Suprapubic skin (tissue), 4 donors: ENCODE measurements at regions not wholly inside any gene's neighbourhood (a gene's known extent, or its start where the extent isn't known, plus 50 kb on each side); places are given as distances from the start of the nearest gene placed in this dataset.

ENCODE experiments used
- DNase-seq, 2 donors: peaks; one replicate each; pipeline ENCODE4 v3.0.0-alpha.2; 2019; ENCODE audit warnings: low spot score in 2 of 2
- H3K27ac ChIP-seq: fragments of 200-600 bp; sonication (generic); one replicate; pipeline ENCODE4 v1.5.1; 2019
- H3K27me3 ChIP-seq: fragments of 200-600 bp; sonication (generic); one replicate; pipeline ENCODE4 v1.5.1; 2019
- H3K36me3 ChIP-seq: fragments of 200-600 bp; sonication (generic); one replicate; pipeline ENCODE4 v1.5.1; 2019
- H3K4me1 ChIP-seq: fragments of 200-600 bp; sonication (generic); one replicate; pipeline ENCODE4 v1.5.1; 2019
- H3K4me3 ChIP-seq: fragments of 200-600 bp; sonication (generic); one replicate; pipeline ENCODE4 v1.5.1; 2019; ENCODE audit warnings: mild to moderate bottlenecking
- H3K9me3 ChIP-seq: fragments of 200-600 bp; sonication (generic); one replicate; pipeline ENCODE4 v1.5.1; 2019
- EP300 ChIP-seq: sonication (generic); formaldehyde crosslinking; IDR thresholded peaks from one replicate; pipeline ENCODE4 v1.6.1; 2017; ENCODE audit warnings: antibody characterized with exemption
- POLR2A ChIP-seq, 2 donors: fragments of 450-650 bp; IDR thresholded peaks; one replicate each; pipeline ENCODE4 v1.6.1; 2017; ENCODE audit warnings: antibody characterized with exemption in 2 of 2, mild to moderate bottlenecking in 2 of 2, moderate library complexity in 2 of 2
- POLR2AphosphoS5 ChIP-seq, 3 donors: sonication (generic); formaldehyde crosslinking; IDR thresholded peaks; one replicate each; pipeline ENCODE4 v1.6.1; 2017; ENCODE audit warnings: antibody characterized with exemption in 3 of 3
- WGBS: methylation state at CpG from one replicate; pipeline ENCODE4 v1.1.5; 2018; 5-methylcytosine and 5-hydroxymethylcytosine counted together
- TF ChIP-seq, protein P1 (sequence below), 2 donors: fragments of 200-600 bp in 1 of 2; fragments of 450-650 bp in 1 of 2; sonication (generic) in 1 of 2; IDR thresholded peaks; one replicate each; pipeline ENCODE4 v1.5.1; 2016 to 2019; ENCODE audit warnings: antibody characterized with exemption in 2 of 2, mild to moderate bottlenecking in 1 of 2, moderate library complexity in 1 of 2

DNA sequence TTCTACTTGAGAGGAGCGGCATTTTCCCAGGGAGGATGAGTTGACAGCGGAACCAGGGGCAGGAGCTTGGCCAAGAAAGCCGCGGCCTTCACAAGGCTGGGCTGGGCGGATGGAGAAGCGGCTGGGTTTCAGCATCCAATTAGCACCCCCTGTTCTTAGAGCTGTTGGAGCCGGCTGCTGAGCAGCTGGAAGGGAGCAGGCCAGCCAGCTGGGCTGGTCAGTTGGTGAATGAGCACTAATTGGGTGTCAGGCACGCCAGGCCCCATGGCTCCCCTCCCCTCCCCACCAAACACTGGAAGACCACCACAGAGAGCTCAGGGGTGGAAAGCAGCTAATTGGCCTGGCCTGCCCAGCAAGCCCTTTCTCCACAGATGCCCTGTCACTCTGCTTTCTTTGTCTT lies 245.6 kb downstream of the RRAGC start:
- Histone ChIP-seq H3K27me3 (peaks cover 36% of the 10 kb centered on the region), H3K27ac (no peak overlapping the region), H3K4me3 (no peak overlapping the region), H3K4me1 (no peaks in the 10 kb centered on the region), H3K36me3 (no peaks in the 10 kb centered on the region), H3K9me3 (no peaks in the 10 kb centered on the region)
- TF ChIP-seq POLR2AphosphoS5 (IDR thresholded peaks at IDR 0.05) (no peak), POLR2A (IDR thresholded peaks at IDR 0.05) (no peak), EP300 (no peak)
- TF ChIP-seq, protein P1, sequence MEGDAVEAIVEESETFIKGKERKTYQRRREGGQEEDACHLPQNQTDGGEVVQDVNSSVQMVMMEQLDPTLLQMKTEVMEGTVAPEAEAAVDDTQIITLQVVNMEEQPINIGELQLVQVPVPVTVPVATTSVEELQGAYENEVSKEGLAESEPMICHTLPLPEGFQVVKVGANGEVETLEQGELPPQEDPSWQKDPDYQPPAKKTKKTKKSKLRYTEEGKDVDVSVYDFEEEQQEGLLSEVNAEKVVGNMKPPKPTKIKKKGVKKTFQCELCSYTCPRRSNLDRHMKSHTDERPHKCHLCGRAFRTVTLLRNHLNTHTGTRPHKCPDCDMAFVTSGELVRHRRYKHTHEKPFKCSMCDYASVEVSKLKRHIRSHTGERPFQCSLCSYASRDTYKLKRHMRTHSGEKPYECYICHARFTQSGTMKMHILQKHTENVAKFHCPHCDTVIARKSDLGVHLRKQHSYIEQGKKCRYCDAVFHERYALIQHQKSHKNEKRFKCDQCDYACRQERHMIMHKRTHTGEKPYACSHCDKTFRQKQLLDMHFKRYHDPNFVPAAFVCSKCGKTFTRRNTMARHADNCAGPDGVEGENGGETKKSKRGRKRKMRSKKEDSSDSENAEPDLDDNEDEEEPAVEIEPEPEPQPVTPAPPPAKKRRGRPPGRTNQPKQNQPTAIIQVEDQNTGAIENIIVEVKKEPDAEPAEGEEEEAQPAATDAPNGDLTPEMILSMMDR (IDR thresholded peaks at IDR 0.05), result no peak
- no peak for DNase-seq
- WGBS, result 84% methylated on average over 3 of the region's 8 CpGs

DNA sequence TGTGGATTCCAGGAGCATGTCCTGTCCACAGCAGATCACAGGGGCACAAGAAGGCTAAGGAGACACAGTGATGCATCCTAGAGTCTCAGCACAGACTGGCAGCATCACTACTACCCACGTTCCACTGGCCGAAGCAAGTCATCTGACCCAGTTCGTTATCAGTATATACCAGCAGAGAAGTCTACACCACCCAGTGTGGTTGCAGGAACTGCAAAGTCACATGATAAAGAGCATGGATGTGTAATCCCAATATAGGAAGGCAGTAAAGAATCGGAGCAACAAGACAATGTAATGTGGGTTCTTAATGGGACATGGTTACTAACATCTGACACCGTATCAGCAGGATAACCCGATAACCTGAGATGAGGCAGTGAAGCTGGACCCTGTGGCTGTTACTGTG lies 246.6 kb downstream of the RRAGC start:
- H3K4me1 ChIP-seq, result no peaks in the 10 kb centered on the region
- DNase-seq, result no peak

DNA sequence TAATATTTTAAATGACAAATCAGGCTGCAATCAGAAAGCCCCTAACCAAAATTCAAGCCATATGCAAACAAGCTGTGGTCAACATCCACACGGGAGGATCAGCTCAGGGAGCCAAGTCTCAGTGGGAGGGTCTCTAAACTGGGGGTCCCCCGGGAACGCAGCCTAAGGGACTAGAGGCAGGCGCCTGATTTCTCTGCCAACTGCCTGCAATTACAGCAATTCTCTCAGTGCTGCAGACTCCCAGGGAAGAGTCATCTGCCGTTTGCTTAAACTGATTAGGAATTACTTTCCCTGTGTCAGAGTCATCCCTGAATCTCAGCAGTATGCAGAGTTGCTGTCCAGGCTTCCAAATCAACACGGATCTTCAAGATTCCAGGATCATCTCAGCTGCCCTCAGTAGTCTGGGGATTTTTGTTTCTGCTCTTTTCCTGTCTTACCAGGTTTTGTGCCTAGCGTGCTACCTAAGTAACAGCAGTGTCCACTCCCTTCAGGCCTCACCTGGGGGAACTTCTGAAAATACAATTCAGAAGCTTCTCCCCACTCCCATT lies 247.8 kb downstream of the RRAGC start:
- Histone ChIP-seq H3K9me3 (no peaks in the 10 kb centered on the region), H3K4me1 (no peaks in the 10 kb centered on the region), H3K27me3 (peaks cover 36% of the 10 kb centered on the region), H3K27ac (no peak overlapping the region), H3K4me3 (no peak overlapping the region), H3K36me3 (no peaks in the 10 kb centered on the region)
- 36% methylated on average over 3 of the region's 7 CpGs for WGBS
- no peak for DNase-seq
- TF ChIP-seq, protein P1 (IDR thresholded peaks at IDR 0.05), result no peak
- TF ChIP-seq POLR2A (IDR thresholded peaks at IDR 0.05) (no peak), POLR2AphosphoS5 (IDR thresholded peaks at IDR 0.05) (no peak), EP300 (no peak)

More for the DNA sequence above, 246.6 kb downstream of the RRAGC start:
- Histone ChIP-seq H3K27ac (no peak overlapping the region), H3K4me3 (no peak overlapping the region), H3K36me3 (no peaks in the 10 kb centered on the region), H3K9me3 (no peaks in the 10 kb centered on the region), H3K27me3 (peaks cover 36% of the 10 kb centered on the region)
- TF ChIP-seq EP300, result no peak
- no peak for TF ChIP-seq POLR2AphosphoS5 (IDR thresholded peaks at IDR 0.05)
- TF ChIP-seq, protein P1 (IDR thresholded peaks at IDR 0.05), result no peak
- no peak for TF ChIP-seq POLR2A (IDR thresholded peaks at IDR 0.05)
- WGBS, result 91% methylated on average over 6 of the region's 6 CpGs

DNA sequence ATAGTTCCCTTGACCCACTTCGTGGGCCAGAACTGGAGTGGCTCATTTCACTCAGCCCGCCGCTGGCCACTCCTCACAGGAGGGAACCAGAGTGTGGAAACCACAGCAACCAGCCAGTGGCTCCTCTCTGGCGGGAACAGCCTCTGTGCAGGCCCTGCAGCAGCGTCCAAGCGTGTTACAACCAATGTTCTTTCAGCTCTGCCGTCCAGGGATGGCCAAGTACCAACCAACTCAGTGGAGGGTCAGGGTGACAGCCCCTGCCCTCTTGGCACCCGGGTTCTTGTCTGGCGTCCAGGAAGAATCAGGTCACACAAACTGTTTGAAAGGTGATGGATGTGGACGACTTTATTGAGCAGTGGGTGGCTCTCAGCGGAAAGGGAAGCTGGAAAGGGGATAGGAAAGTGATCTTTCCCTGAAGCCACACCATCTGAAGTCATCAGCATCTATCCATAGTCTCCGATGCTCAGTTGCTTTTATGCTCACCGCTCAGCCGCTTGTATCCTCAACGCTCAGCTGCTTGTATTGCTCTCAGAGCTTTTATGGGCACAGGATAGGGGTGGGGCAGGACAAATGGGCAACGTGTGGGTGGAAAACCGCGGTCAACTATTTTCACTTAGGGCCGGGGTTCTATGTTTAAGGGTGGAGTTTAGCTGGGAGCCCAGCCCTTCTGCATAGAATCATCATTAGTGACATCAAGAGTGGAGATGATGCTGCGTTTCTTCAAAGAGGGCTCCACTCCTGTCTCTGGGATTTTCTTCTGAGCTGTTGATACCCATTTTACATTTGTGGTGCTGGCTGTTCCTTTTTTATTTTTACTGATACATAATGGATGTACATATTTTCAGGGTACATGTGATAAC lies 250.2 kb downstream of the RRAGC start:
- H3K9me3 ChIP-seq, result no peaks in the 10 kb centered on the region
- H3K36me3 ChIP-seq, result no peaks in the 10 kb centered on the region
- no peak for DNase-seq
- no peak overlapping the region for H3K4me3 ChIP-seq
- no peak overlapping the region for H3K27ac ChIP-seq
- WGBS, result 88% methylated on average over 19 of the region's 20 CpGs
- TF ChIP-seq POLR2AphosphoS5 (IDR thresholded peaks at IDR 0.05), result no peak
- TF ChIP-seq, protein P1 (IDR thresholded peaks at IDR 0.05), result no peak
- TF ChIP-seq EP300, result no peak
- TF ChIP-seq POLR2A (IDR thresholded peaks at IDR 0.05), result no peak
- H3K4me1 ChIP-seq, result no peaks in the 10 kb centered on the region
- H3K27me3 ChIP-seq, result peaks cover 32% of the 10 kb centered on the region

DNA sequence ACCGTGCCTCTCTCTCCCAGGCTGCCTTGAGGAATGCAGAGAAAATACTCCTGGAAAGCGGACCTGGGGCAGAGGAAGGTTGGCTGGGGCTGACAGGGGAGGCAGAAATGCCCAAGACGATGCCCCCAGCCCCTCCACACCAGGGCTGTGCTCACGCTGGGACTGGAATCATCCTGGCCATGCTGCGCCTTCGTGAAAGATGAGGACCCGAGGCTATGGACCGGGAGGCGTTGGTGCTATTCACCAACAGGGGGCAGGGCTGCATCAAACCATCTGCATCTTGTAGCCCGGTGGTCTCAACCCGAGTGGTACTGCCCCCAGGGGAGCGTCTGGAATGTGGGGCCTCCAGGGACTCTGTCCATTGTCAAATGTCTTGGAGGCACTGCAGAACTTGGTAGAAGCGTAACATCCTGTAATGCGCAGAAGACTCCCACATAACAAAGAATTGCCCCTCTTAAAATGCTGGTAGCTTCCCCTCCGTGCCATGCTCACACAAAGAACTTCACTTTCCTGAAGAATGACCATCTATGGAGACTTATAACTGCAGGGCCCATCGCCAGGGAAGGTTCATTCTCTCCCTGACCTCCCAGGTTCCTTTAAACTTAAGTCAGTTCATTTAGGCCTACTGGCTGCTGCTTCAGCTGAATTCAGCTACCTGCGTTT lies 251.2 kb downstream of the RRAGC start:
- Histone ChIP-seq H3K9me3 (no peaks in the 10 kb centered on the region), H3K27me3 (peaks cover 24% of the 10 kb centered on the region), H3K4me3 (no peak overlapping the region), H3K36me3 (no peaks in the 10 kb centered on the region), H3K27ac (no peak overlapping the region), H3K4me1 (no peaks in the 10 kb centered on the region)
- no peak for TF ChIP-seq EP300
- TF ChIP-seq, protein P1 (IDR thresholded peaks at IDR 0.05), result peak in 1 of 2 donors; percentile 8
- no peak for DNase-seq
- 77% methylated on average over 8 of the region's 17 CpGs for WGBS
